Astrocyte (in vitro differentiated cells and primary cell): ENCODE measurements at regions not wholly inside any gene's neighbourhood (a gene's known extent, or its start where the extent isn't known, plus 50 kb on each side); places are given as distances from the start of the nearest gene placed in this dataset.

Experiments used
- EZH2 ChIP-seq: IDR thresholded peaks from 2 replicates; pipeline ENCODE4 v1.6.1; 2012; ENCODE audit warnings: mild to moderate bottlenecking, low read length, inconsistent platforms; ENCODE audit not compliant: insufficient read depth
- TF ChIP-seq, protein P1 (sequence below): IDR thresholded peaks from 2 replicates; pipeline ENCODE4 v1.5.1; 2011; ENCODE audit warnings: low read depth, mild to moderate bottlenecking, inconsistent platforms, low read length, moderate library complexity; ENCODE audit not compliant: insufficient read depth

DNA sequence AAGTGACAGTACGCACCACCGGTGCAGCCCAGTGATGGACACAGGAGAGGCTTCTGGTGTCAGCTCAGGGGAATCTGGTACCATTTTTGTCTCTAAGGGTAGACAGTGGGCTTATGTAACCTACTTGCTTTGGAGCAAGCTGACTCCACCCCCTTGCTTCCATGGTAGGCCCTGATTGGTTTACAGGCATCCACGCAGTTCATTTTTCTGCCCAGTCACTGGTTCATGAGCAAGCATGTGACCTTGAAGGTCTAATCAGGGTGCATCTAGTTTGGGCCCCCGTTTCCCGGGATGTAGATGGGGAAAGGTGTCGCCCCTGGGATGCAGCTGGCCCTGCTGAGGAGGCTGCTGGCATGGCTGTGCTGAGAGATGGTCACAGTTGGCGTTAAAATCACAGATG, 244.8 kb upstream of the KCNG1 start:
- no peak for TF ChIP-seq EZH2
- TF ChIP-seq, protein P1, sequence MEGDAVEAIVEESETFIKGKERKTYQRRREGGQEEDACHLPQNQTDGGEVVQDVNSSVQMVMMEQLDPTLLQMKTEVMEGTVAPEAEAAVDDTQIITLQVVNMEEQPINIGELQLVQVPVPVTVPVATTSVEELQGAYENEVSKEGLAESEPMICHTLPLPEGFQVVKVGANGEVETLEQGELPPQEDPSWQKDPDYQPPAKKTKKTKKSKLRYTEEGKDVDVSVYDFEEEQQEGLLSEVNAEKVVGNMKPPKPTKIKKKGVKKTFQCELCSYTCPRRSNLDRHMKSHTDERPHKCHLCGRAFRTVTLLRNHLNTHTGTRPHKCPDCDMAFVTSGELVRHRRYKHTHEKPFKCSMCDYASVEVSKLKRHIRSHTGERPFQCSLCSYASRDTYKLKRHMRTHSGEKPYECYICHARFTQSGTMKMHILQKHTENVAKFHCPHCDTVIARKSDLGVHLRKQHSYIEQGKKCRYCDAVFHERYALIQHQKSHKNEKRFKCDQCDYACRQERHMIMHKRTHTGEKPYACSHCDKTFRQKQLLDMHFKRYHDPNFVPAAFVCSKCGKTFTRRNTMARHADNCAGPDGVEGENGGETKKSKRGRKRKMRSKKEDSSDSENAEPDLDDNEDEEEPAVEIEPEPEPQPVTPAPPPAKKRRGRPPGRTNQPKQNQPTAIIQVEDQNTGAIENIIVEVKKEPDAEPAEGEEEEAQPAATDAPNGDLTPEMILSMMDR: no peak
